ENCODE measurements at regions not wholly inside any gene's neighbourhood (a gene's known extent, or its start where the extent isn't known, plus 50 kb on each side); places are given as distances from the start of the nearest gene placed in this dataset.

GRCh38 chr1:55457874-55458273 is 242.7 kb upstream of the USP24 start:
- Histone ChIP-seq H3K4me2 (ENCODE audit: low read length) (no peak overlapping the region), H3K79me2 (ENCODE audit: low read length) (no peaks in the 10 kb centered on the region)
- no peak for TF ChIP-seq EZH2phosphoT487 (IDR thresholded peaks at IDR 0.05; ENCODE audit: low read depth)
- TF ChIP-seq CTCF (IDR thresholded peaks at IDR 0.05; ENCODE audit: low read depth, low read length) = no peak

GRCh38 chr1:55456971-55457370 is 241.8 kb upstream of the USP24 start:
- Histone ChIP-seq H3K9ac (ENCODE audit: low read length) (no peak overlapping the region), H3K4me2 (ENCODE audit: low read length) (no peak overlapping the region), H2AFZ (ENCODE audit: low read depth, low read length) (no peak overlapping the region), H3K4me3 (ENCODE audit: low read length) (no peak overlapping the region), H3K4me1 (ENCODE audit: low read length) (no peaks in the 10 kb centered on the region), H3K36me3 (replicated peaks; ENCODE audit: low read depth, low read length) (no peaks in the 10 kb centered on the region), H4K20me1 (ENCODE audit: insufficient read depth, low read length) (no peaks in the 10 kb centered on the region), H3K79me2 (ENCODE audit: low read length) (no peaks in the 10 kb centered on the region), H3K27me3 (ENCODE audit: low read depth, low read length) (no peaks in the 10 kb centered on the region), H3K27ac (ENCODE audit: low read length) (no peak overlapping the region), H3K9me3 (ENCODE audit: insufficient read depth, low read length) (no peaks in the 10 kb centered on the region)
- TF ChIP-seq CTCF (IDR thresholded peaks at IDR 0.05; ENCODE audit: low read depth, low read length) = no peak
- TF ChIP-seq EZH2phosphoT487 (IDR thresholded peaks at IDR 0.05; ENCODE audit: low read depth) = no peak

More at GRCh38 chr1:55457874-55458273, 242.7 kb upstream of the USP24 start:
- H4K20me1 ChIP-seq (ENCODE audit: insufficient read depth, low read length) = no peaks in the 10 kb centered on the region
- H3K4me1 ChIP-seq (ENCODE audit: low read length) = no peaks in the 10 kb centered on the region
- H3K9ac ChIP-seq (ENCODE audit: low read length) = no peak overlapping the region
- no peaks in the 10 kb centered on the region for H3K36me3 ChIP-seq (replicated peaks; ENCODE audit: low read depth, low read length)
- H2AFZ ChIP-seq (ENCODE audit: low read depth, low read length) = no peak overlapping the region
- no peaks in the 10 kb centered on the region for H3K9me3 ChIP-seq (ENCODE audit: insufficient read depth, low read length)
- no peak overlapping the region for H3K27ac ChIP-seq (ENCODE audit: low read length)
- no peak overlapping the region for H3K4me3 ChIP-seq (ENCODE audit: low read length)
- no peaks in the 10 kb centered on the region for H3K27me3 ChIP-seq (ENCODE audit: low read depth, low read length)

GRCh38 chr1:55448261-55448660 is 233.1 kb upstream of the USP24 start:
- Histone ChIP-seq H3K4me2 (ENCODE audit: low read length) (no peak overlapping the region), H2AFZ (ENCODE audit: low read depth, low read length) (no peak overlapping the region), H3K27me3 (ENCODE audit: low read depth, low read length) (peaks cover 4% of the 10 kb centered on the region; the same call in 1 of the 2 replicates), H4K20me1 (ENCODE audit: insufficient read depth, low read length) (no peaks in the 10 kb centered on the region), H3K9ac (ENCODE audit: low read length) (no peak overlapping the region), H3K79me2 (ENCODE audit: low read length) (no peaks in the 10 kb centered on the region), H3K36me3 (replicated peaks; ENCODE audit: low read depth, low read length) (no peaks in the 10 kb centered on the region), H3K9me3 (ENCODE audit: insufficient read depth, low read length) (no peaks in the 10 kb centered on the region), H3K4me1 (ENCODE audit: low read length) (peaks cover 14% of the 10 kb centered on the region), H3K4me3 (ENCODE audit: low read length) (no peak overlapping the region), H3K27ac (ENCODE audit: low read length) (no peak overlapping the region)
- TF ChIP-seq CTCF (IDR thresholded peaks at IDR 0.05; ENCODE audit: low read depth, low read length) (no peak), EZH2phosphoT487 (IDR thresholded peaks at IDR 0.05; ENCODE audit: low read depth) (no peak)

- no peak overlapping the region for H3K4me3 ChIP-seq (ENCODE audit: low read length)
- no peaks in the 10 kb centered on the region for H4K20me1 ChIP-seq (ENCODE audit: insufficient read depth, low read length)
- H3K27ac ChIP-seq (ENCODE audit: low read length) = no peak overlapping the region
- H3K79me2 ChIP-seq (ENCODE audit: low read length) = no peaks in the 10 kb centered on the region
- TF ChIP-seq EZH2phosphoT487 (IDR thresholded peaks at IDR 0.05; ENCODE audit: low read depth) = no peak
- TF ChIP-seq CTCF (IDR thresholded peaks at IDR 0.05; ENCODE audit: low read depth, low read length) = no peak
- no peak overlapping the region for H2AFZ ChIP-seq (ENCODE audit: low read depth, low read length)
- H3K27me3 ChIP-seq (ENCODE audit: low read depth, low read length) = peaks cover 4% of the 10 kb centered on the region; the same call in 1 of the 2 replicates
- H3K4me2 ChIP-seq (ENCODE audit: low read length) = no peak overlapping the region
- no peak overlapping the region for H3K9ac ChIP-seq (ENCODE audit: low read length)
- H3K36me3 ChIP-seq (replicated peaks; ENCODE audit: low read depth, low read length) = no peaks in the 10 kb centered on the region
- no peaks in the 10 kb centered on the region for H3K9me3 ChIP-seq (ENCODE audit: insufficient read depth, low read length)
- H3K4me1 ChIP-seq (ENCODE audit: low read length) = peaks cover 14% of the 10 kb centered on the region
These were observed 232.3 kb upstream of the USP24 start for GRCh38 chr1:55447488-55447887.

Data from OCI-LY3 (cell line).